ENCODE measurements at regions not wholly inside any gene's neighbourhood (a gene's known extent, or its start where the extent isn't known, plus 50 kb on each side); places are given as distances from the start of the nearest gene placed in this dataset.

- TF ChIP-seq ETV6 (conservative IDR thresholded peaks at IDR 0.05 in 1 of 2, IDR thresholded peaks at IDR 0.05 in 1 of 2; ENCODE audit: borderline replicate concordance in 1 of 2, low read depth in 1 of 2) (no peak), NKRF (conservative IDR thresholded peaks at IDR 0.05) (no peak), ZNF217 (IDR thresholded peaks at IDR 0.05) (no peak), SIX5 (IDR thresholded peaks at IDR 0.05; ENCODE audit: low read depth, low read length, severe bottlenecking) (no peak), SUZ12 (IDR thresholded peaks at IDR 0.05; ENCODE audit: unreplicated experiment) (no peak)
Observed at GRCh38 chrX:17932781-17933180, 71.7 kb upstream of the RAI2 start (continued).

- intact Hi-C loops (cut with micrococcal nuclease; ENCODE audit: unreplicated experiment): no loop called here
- no peaks in the 10 kb centered on the region for H3K27me3 ChIP-seq (replicated peaks in 1 of 2; ENCODE audit: control insufficient read depth in 2 of 2, insufficient read depth in 2 of 2, low read length in 1 of 2)
- BruUV-seq (replicated peaks): no TSS peak
- TF ChIP-seq FOS (IDR thresholded peaks at IDR 0.05; ENCODE audit: borderline replicate concordance, extremely low read depth, insufficient read length): no peak
- TF ChIP-seq ZNF687 (IDR thresholded peaks at IDR 0.05): no peak
- TF ChIP-seq MEF2A (IDR thresholded peaks at IDR 0.05; ENCODE audit: insufficient read depth, low read depth, low read length): no peak
- no peak for TF ChIP-seq CREB1 (IDR thresholded peaks at IDR 0.05; ENCODE audit: low read depth)
- no peak for TF ChIP-seq IKZF1 (conservative IDR thresholded peaks at IDR 0.05)
- no peak for TF ChIP-seq CUX1 (IDR thresholded peaks at IDR 0.05; ENCODE audit: insufficient replicate concordance, low read depth, low read length)
- TF ChIP-seq TCF3 (IDR thresholded peaks at IDR 0.05; ENCODE audit: borderline replicate concordance, insufficient read depth, low read depth, low read length): no peak
Observed at GRCh38 chrX:17931855-17932254, 70.8 kb upstream of the RAI2 start.

More at GRCh38 chrX:17931855-17932254, 70.8 kb upstream of the RAI2 start:
- in situ Hi-C loops (cut with MboI): no loop called here
- Histone ChIP-seq H3K79me2 (ENCODE audit: control insufficient read depth, insufficient read depth, low read length) (no peaks in the 10 kb centered on the region), H3K4me2 (ENCODE audit: control insufficient read depth, insufficient read depth) (no peak overlapping the region), H3K36me3 (ENCODE audit: control insufficient read depth in 2 of 2, insufficient read depth in 2 of 2, low read length in 1 of 2) (no peaks in the 10 kb centered on the region), H3K9me3 (replicated peaks; ENCODE audit: control insufficient read depth, insufficient read depth, low read length) (no peaks in the 10 kb centered on the region), H3K4me1 (ENCODE audit: control insufficient read depth, insufficient read depth, low read length) (no peaks in the 10 kb centered on the region), H3K27ac (ENCODE audit: control insufficient read depth, insufficient read depth) (no peak overlapping the region), H3K9ac (ENCODE audit: control insufficient read depth, insufficient read depth, low read length) (no peak overlapping the region), H3K4me3 (no peak overlapping the region), H4K20me1 (ENCODE audit: control insufficient read depth, insufficient read depth) (no peaks in the 10 kb centered on the region), H2AFZ (ENCODE audit: control insufficient read depth, low read depth, low read length) (no peak overlapping the region)
- SMC1A ChIA-PET (ENCODE audit: uncharacterized antibody, unreplicated experiment): no interaction called here
- ATAC-seq: no peak
- no peak for FAIRE-seq
- no peak for DNase-seq (ENCODE audit: low read depth, low spot score)
- RAD21 ChIA-PET (ENCODE audit: unreplicated experiment): no interaction called here
- POLR2A ChIA-PET: no interaction called here
- WGBS (ENCODE audit: insufficient coverage, insufficient replicate concordance, low lambda C conversion rate, missing lambda C conversion rate): 42% methylated on average over 7 of the region's 7 CpGs
- CTCF ChIA-PET: interaction anchor here (0.5 to 1.3 kb wide), 2 partner anchors 13 to 60 kb away, joined by 3 to 4 read pairs; no protein-coding TSS in a partner anchor
